ENCODE measurements at regions not wholly inside any gene's neighbourhood (a gene's known extent, or its start where the extent isn't known, plus 50 kb on each side); places are given as distances from the start of the nearest gene placed in this dataset.

DNA sequence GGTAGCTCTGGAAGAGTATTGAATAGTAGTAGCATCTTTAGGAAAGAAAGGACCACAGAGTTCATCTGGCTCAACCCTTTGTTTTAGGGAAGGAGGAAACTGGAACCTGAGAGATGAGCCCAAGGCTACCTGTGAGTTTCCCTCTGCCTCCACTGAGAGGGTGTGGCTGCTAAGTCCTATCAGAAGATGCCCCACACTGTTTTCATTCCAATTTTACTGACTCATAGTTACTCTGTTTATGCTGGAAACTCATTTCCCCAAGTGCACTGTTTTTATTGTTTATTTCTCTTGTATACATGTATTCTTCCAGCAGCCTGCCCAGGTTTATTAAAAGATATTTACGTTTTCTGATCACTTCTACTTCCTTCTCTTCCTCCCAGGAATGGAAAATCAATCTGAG is 127.4 kb upstream of the ARHGAP5 start (continued):
- TF ChIP-seq JUND (IDR thresholded peaks at IDR 0.05; ENCODE audit: low read length), result no peak

Measured in H1 (cell line).